NCI-H748 treated with DMSO at 0.1 percent for 48 hours (cell line): ENCODE measurements at regions not wholly inside any gene's neighbourhood (a gene's known extent, or its start where the extent isn't known, plus 50 kb on each side); places are given as distances from the start of the nearest gene placed in this dataset.
"Not testable (repeated sequence)": the region's sequence is repeated elsewhere in the genome, so short reads cannot be mapped to it uniquely, and the experiment has no call there.

ENCODE experiments used
- DNase-seq: peaks from one replicate; lab custom pipeline; 2025; lab: John Stamatoyannopoulos, UW

- DNase-seq: no peak
These were observed 472.2 kb upstream of the ZMIZ1 start for GRCh38 chr10:78596556-78596955.

- DNase-seq: no peak
These were observed 470.8 kb upstream of the ZMIZ1 start for GRCh38 chr10:78597796-78598555.

- DNase-seq: no peak
These were observed 469.5 kb upstream of the ZMIZ1 start for GRCh38 chr10:78599122-78599853.

GRCh38 chr10:78600121-78600665 lies 468.6 kb upstream of the ZMIZ1 start:
- no peak for DNase-seq

GRCh38 chr10:78600740-78601139 lies 468.0 kb upstream of the ZMIZ1 start:
- no peak for DNase-seq

- no peak for DNase-seq
These were observed 466.4 kb upstream of the ZMIZ1 start for GRCh38 chr10:78602201-78602932.

- no peak for DNase-seq
These were observed 464.5 kb upstream of the ZMIZ1 start for GRCh38 chr10:78604286-78604685.

- DNase-seq: no peak
These were observed 464.0 kb upstream of the ZMIZ1 start for GRCh38 chr10:78604721-78605120.

GRCh38 chr10:78605800-78606350 lies 462.9 kb upstream of the ZMIZ1 start:
- no peak for DNase-seq

- not testable (repeated sequence) for DNase-seq
These were observed 462.0 kb upstream of the ZMIZ1 start for GRCh38 chr10:78606766-78607165.

GRCh38 chr10:78609976-78610375 lies 458.8 kb upstream of the ZMIZ1 start:
- no peak for DNase-seq

GRCh38 chr10:78613132-78613531 lies 455.6 kb upstream of the ZMIZ1 start:
- no peak for DNase-seq

- no peak for DNase-seq
These were observed 454.5 kb upstream of the ZMIZ1 start for GRCh38 chr10:78614267-78614666.

- DNase-seq: no peak
These were observed 454.0 kb upstream of the ZMIZ1 start for GRCh38 chr10:78614744-78615143.

- DNase-seq: no peak
These were observed 452.6 kb upstream of the ZMIZ1 start for GRCh38 chr10:78616125-78616695.

- DNase-seq: no peak
These were observed 451.7 kb upstream of the ZMIZ1 start for GRCh38 chr10:78617115-78617514.

- no peak for DNase-seq
These were observed 451.1 kb upstream of the ZMIZ1 start for GRCh38 chr10:78617631-78618030.

- no peak for DNase-seq
These were observed 450.7 kb upstream of the ZMIZ1 start for GRCh38 chr10:78618050-78618449.

- no peak for DNase-seq
These were observed 449.5 kb upstream of the ZMIZ1 start for GRCh38 chr10:78619115-78619851.

- DNase-seq: no peak
These were observed 448.9 kb upstream of the ZMIZ1 start for GRCh38 chr10:78619896-78620295.
